GM06990 (cell line): ENCODE measurements at regions not wholly inside any gene's neighbourhood (a gene's known extent, or its start where the extent isn't known, plus 50 kb on each side); places are given as distances from the start of the nearest gene placed in this dataset.
A peak's percentile ranks its signal among the peaks of the same experiment; 100 is the strongest.

Experiments
- DNase-seq: peaks from one replicate; pipeline ENCODE4 v3.0.0-alpha.2; 2011; ENCODE audit not compliant: insufficient read length; ENCODE audit errors: extremely low read depth
- H3K27me3 ChIP-seq: replicated peaks from 2 replicates; pipeline ENCODE4 v1.6.0; 2011; ENCODE audit warnings: low read length; ENCODE audit not compliant: control insufficient read depth, insufficient read depth
- H3K36me3 ChIP-seq: 2 replicates; pipeline ENCODE4 v1.5.1; 2011; ENCODE audit warnings: low read length; ENCODE audit not compliant: control insufficient read depth, insufficient read depth
- H3K4me3 ChIP-seq: replicated peaks from 2 replicates; pipeline ENCODE4 v1.5.1; 2011; ENCODE audit warnings: low read depth, mild to moderate bottlenecking, control low read depth, low read length
- TF ChIP-seq, protein P1 (sequence below): IDR thresholded peaks from 2 replicates; pipeline ENCODE4 v1.5.1; 2011; ENCODE audit warnings: low read length, control low read depth, mild to moderate bottlenecking, inconsistent platforms; ENCODE audit not compliant: insufficient read depth, poor library complexity, severe bottlenecking

DNA sequence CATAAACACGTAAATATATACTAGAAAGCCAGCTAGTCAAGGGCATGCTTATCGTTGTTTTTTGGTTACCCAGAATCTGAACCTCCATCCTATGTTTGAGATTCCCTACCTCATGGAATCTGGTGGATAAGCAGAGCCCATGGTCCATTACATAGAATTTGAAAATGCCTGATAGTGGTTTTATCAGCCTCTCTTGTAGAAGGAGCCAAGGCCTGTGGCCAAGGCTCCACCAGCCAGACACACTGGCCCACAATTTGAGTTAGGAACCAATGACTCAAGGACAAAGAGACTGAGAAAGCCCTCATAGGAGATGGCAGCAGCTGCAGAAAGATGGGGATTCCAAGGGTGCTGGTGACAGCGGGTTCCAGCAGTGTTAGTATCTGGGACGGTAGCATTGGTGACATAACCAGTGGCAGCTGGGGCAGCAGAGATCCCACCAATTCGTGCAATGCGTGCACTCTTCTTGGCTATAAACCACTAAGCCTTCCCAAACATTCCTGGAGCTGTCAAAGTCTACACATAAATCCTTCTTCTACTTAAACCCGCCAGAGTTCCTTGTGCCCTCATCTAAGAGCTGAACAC is 51.2 kb upstream of the RMDN2 start:
- Histone ChIP-seq H3K36me3 (no peaks in the 10 kb centered on the region), H3K27me3 (no peaks in the 10 kb centered on the region), H3K4me3 (no peak overlapping the region)
- TF ChIP-seq, protein P1, sequence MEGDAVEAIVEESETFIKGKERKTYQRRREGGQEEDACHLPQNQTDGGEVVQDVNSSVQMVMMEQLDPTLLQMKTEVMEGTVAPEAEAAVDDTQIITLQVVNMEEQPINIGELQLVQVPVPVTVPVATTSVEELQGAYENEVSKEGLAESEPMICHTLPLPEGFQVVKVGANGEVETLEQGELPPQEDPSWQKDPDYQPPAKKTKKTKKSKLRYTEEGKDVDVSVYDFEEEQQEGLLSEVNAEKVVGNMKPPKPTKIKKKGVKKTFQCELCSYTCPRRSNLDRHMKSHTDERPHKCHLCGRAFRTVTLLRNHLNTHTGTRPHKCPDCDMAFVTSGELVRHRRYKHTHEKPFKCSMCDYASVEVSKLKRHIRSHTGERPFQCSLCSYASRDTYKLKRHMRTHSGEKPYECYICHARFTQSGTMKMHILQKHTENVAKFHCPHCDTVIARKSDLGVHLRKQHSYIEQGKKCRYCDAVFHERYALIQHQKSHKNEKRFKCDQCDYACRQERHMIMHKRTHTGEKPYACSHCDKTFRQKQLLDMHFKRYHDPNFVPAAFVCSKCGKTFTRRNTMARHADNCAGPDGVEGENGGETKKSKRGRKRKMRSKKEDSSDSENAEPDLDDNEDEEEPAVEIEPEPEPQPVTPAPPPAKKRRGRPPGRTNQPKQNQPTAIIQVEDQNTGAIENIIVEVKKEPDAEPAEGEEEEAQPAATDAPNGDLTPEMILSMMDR, result no peak
- DNase-seq, result no peak

DNA sequence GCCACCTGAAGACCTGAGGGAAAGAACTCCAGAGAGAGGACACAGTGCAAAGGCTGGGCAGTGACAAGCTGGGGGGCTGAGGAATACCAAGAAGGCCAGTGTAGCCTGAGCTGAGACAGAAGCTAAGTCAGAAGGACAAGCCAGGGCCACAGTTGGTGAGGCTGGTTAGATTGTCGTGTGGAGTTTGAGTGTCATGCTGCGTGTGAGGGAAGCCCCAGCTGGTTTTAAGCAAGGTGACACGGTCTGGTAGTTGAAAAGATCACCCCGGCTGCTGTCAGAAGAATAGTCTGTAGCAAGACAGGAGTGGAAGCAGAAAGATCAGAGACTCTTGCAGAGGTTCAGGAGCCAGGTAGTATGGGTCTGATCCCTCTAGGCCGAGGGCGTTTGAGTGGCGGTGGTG is 50.6 kb upstream of the RMDN2 start:
- Histone ChIP-seq H3K27me3 (no peaks in the 10 kb centered on the region), H3K4me3 (no peak overlapping the region), H3K36me3 (no peaks in the 10 kb centered on the region)
- DNase-seq, result peak; percentile 32
- TF ChIP-seq, protein P1, result no peak
